NOMO-1 treated with dmso at 0.1 percent for 144 hours (cell line): ENCODE measurements at regions not wholly inside any gene's neighbourhood (a gene's known extent, or its start where the extent isn't known, plus 50 kb on each side); places are given as distances from the start of the nearest gene placed in this dataset.

Experiments
- DNase-seq: peaks from one replicate; lab custom pipeline; 2025; ENCODE audit not compliant: unreplicated experiment; lab: John Stamatoyannopoulos, UW

DNA sequence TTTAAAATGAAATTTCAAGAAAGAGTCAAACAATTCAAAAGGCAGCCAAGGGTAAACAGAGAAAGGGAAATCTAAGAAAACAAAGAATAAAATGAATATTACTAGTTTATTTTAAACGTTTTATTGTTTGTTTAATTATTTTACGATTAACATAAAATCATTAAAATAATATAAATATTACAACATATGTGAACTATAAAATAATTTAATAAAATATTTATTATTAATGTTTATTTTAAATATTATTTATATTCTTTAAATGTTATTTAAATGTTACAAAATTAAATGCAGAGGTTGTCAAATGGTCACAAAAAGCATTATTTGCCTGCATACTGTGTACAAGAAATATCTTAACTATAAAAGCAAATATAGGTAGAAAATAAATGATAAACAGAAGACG lies 786.7 kb upstream of the GHITM start:
- no peak for DNase-seq

DNA sequence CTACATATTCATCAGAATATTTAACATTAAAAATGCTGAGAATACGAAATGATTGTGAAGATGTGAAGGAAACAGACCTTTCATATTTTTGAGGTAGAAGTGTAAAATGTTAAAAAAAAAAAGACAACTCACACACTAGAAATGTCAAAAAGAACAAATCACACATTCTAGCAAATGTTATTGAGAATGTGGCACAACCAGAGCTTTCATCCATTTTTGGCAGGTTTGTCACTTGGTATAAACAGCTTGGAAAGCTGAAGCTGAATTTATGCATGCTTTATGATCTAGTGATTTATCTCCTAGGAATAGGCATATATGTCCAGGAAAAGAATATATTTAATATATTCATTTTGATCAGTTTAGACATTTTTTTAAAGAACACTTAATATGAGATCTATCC lies 784.9 kb upstream of the GHITM start:
- no peak for DNase-seq

DNA sequence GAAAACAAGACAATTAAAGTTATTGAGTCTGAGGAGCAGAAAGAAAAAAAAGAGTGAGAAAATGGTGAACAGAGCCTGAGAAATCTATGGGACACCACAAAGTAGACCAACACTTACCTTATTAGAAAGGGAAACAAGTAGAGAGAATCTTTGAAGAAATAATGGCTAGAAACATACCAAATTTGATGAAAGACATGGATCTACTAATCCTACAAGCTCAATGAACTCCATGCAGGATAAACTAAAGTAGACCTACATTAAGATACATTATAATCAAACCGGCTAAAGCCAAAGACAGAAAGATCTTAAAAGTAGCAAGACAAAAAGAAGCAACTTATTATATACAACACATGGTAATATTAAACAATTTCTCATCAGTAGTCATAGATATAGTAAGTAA lies 782.3 kb upstream of the GHITM start:
- no peak for DNase-seq

DNA sequence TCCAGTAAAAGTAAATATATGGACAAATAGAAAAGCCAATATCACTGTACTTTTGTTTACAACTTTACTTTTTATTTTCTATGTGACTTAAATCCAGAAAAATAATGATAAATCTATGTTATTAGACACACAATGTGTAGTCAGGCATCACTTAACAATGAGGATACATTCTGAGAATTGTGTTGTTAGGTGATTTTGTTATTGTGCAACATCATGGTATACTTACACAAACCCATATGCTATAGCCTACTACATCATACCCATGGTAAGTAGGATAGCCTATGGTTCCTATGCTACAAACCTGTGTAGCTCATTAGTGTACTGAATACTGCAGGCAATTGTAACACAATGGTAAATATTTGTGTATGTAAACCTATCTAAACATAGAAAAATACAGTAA lies 781.7 kb upstream of the GHITM start:
- no peak for DNase-seq

DNA sequence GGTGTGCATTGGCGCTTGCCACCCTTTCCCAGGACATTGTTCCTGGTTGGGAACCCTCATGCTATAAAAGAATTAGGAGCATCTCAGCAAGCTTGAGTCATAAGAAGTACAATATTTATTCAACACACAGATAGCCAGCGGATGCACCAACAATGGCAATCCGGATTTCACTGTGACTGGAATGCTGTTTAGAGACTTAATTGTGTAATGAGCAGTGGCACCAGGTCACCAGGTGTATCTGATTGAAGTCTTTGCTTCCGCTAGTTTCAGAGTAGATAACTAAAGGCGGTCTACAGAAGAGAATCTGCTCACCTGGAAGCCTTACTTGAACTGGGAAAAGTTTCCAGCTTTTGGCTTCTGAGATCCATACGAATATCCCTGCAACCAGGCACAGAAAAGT lies 772.3 kb upstream of the GHITM start:
- DNase-seq: no peak

DNA sequence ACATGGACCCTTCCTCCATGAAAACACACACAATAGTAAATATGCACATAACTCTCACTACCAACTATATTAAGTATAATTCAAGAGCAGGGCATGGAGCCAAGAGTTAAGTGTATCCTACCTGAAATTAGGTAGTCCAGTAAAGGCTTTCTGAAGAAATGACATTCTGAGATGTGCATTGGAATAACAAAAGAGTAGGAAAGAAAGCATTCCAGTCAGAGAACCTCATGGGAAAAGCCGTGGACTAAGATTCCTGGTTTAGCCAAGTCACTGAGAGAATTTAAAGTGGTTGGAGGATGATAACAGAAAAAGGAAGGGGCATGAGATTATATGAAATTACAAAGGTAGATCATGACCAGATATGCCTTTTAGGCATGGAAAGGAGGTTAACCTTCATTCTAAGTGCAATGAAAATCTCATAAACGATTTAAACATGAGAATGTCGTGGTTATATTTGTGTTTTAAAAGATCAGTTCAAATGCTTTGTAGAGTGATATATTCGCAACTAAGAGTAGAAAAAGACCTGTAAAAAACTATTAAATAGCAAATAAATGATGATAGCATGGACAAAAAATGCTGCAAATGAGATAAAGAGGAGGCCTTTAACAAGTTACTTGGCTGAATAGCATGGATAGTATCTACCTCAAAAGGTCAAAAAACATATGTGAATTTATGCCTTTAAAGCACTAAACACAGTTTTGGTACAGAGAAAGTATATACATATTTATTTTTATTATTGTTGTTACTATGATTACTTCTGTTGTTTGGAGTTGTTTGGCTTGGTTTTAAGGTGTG lies 767.4 kb upstream of the GHITM start:
- DNase-seq: no peak

DNA sequence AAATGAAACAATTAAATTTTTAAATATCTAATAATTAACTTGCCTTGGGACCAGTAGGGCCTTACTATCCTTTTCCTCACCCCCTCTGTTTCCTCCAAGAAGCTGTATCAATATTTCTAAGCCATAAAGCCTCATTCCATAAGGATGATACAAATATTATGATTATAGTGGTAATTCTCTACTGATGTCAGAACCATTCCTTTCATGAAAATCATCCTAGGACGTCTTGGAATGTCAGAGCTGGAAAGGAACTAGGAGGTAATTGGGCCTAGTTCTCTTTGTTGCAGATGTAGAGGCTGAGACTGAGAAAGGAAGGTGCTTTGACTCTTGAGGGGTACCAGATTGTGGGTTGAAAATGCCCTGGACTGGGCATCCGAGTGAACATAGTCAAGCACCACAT lies 766.7 kb upstream of the GHITM start:
- DNase-seq: no peak

DNA sequence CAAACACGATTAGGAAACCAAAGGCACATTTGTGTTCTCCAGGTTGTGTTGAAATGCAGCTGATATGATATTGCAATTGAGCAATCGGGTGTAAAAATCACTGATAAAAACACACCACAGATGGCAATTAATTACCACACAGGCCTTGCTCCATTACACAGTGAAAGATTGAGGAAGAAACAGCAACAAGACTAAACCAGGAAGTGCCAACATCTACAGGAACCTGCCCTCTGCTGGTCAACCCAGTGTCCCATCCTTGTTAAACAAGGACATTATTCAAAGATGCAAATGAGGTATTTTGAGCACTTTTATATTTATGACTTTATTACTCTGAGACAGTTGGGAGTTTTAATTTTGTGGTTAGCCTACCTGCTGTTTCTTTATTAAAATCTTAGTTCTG lies 765.6 kb upstream of the GHITM start:
- DNase-seq: peak; percentile 49

DNA sequence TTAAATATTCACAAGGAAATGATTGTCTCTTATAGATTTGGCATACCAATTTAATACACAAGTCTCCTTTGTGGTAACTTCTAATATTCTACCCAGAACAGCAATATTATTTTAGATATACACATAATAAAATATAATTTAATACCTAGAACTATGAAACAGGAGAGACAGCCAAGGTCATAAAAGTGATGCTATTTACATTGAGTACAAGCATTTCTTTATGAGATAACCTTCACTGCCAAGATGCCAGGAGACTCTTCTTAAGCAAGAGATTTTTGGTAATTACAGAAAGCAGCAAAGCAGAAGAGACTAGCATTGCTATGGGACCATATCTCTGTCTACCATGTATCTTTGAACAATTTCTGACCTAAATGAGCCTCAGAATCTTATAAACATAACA lies 764.6 kb upstream of the GHITM start:
- DNase-seq: no peak

DNA sequence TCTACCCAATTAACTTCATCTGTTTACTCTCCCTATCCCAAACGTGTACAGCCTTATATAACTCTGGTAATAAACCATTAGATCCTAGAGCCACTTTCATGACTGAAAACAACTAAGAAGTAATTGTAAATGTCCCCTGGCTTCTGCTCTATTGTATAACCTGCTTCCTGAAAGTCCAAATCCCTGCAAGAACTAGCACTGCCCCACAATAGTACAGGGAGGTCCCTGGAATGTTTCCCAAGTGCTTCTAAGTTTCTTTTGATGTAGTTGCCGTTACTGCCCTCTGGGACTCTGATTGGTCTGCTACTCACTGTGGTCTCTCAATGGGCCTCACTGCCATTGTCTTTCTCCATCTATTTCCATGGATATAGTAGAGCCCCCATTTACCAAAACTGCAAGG lies 764.0 kb upstream of the GHITM start:
- no peak for DNase-seq

DNA sequence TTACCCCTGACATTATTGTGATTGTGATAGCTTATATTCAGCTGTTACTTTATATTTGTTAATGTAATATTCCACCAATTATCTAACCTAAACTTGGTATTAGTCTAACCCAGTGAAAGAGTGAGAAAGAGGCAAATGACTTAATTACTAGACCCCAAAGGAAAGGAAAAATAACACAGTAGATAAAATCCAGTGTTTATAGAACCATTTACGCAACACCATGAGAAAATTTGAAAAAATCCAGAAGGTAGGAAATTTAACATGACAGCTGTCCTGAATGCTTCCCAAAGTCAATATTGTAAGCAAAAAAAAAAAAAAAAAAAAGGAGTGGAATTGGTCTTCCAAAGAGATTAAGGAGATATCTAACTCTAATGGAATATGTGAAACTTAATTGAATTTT lies 741.5 kb upstream of the GHITM start:
- DNase-seq: no peak

DNA sequence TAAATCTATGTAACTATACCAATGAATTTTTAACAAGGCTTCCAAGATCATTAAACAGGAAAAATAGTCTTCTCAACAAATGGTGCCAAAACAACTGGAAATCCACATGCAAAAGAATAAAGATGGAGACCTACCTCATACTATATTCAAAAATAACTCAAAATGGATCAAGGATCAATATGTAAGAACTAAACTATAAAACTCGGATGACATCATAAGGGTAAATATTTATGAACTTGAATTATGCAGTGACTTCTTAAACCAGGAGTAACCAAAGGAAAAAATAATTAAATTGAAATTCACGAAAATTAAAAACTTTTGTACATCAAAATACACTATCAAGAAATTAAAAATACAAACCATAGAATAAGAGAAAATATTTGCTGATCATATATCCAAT lies 728.7 kb upstream of the GHITM start:
- no peak for DNase-seq

DNA sequence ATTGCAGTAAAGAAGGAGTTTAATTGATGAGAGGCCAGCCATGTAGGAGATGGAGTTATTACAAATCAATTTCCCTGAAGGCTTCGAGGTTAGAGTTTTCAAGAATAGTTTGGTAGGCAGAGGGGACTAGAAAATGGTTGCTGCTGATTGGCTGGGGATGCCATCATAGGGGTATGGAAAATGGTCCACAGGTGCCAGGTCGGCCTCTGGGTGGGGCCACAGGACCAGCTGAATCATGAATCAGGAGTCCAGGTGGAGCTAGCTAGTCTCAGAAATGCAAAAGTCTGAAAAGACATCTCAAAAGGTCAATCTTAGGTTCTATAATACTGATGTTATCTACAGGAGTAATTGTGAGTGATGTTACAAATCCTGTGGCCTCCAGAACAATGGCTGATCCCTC lies 714.0 kb upstream of the GHITM start:
- no peak for DNase-seq

DNA sequence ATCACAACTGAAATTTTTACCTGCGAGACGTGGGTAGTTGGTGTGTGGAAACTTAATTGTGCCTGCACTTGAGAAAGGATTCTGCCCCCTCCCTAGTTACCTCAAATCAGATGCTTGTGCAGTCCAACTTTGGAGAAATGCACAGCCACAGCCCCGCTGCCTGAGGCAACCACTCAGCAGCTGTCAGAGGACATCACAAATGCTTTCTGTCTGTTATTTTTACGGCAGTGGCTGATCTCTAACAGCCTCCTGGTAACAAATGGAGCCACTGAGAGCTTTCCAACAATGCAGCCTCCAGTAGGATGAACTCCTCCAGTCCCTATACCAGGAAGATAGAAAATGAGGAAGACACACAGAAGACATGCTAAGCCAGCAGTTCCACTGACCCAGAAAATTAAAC lies 712.2 kb upstream of the GHITM start:
- DNase-seq: no peak

DNA sequence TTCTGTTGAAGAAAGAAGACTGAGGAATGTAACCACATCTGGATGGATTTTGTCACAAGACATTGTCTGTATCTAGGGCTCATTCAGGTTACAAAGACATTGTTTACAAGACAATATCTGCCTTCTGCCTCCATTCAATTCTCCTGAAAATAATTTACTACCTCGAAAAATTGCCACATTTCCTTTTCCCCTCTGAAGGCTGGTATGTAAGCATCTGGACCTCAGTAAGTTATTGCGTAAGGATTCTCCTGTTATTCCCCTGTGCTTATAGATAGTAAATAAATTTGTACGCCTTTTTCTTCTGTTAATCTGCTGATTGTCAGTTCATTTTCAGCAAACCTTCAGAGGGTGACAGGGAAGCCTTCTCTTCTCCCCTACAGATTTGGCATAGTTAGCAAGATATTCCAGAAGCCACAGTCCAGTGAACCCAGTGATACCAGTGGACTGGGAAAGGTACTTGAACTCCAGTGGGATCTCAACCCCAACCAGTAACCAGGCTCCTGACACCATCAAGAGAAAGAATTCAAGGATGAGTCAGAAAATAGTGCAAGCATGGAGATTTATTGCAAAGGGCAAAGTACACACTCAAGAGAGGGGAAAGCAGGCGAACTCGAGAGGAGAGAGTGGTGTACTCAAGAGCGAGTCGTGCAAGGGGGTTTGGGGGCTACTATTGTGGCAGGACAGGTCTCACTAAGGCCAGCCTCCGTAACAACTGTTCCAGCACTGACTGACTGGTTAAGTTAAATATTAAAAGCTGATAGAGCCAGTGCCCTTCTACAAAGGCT lies 706.9 kb upstream of the GHITM start:
- DNase-seq: peak; percentile 6

DNA sequence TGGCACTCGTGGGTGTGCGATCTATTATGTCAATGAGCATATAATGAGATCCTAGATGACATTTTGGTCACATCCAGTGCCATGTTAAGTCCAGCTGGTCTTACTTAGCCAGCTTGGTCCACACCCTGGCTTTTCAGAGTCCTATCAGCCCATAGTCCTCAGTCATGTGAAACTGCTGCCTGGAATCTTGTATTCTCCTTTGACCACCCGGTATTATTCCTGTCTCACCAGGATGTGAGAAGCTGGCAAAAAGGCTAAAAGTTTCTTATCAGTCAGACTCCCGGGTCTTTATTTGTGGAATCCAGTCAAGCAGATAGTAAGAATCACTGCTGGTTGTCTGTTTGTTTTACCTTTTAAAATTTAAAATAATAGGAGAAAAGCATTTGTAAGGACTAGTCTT lies 705.6 kb upstream of the GHITM start:
- no peak for DNase-seq

DNA sequence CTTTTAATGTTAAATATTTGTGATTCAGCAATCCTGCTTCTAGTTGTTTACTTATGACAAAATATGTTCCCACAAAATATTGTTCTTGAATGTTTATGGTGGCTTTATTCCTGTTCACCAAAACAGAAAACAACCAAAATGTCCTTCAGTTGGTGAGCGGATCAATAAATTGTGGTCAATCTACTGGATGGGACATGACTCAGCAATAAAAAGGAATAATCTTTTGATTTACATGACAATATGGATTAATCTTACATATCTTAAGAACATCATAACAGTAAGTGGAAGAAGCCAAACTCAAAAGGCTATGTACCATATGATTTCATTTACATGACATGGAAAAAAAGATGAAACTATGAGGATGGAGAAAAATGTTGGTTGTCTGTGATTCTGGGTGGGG lies 691.3 kb upstream of the GHITM start:
- DNase-seq: no peak

DNA sequence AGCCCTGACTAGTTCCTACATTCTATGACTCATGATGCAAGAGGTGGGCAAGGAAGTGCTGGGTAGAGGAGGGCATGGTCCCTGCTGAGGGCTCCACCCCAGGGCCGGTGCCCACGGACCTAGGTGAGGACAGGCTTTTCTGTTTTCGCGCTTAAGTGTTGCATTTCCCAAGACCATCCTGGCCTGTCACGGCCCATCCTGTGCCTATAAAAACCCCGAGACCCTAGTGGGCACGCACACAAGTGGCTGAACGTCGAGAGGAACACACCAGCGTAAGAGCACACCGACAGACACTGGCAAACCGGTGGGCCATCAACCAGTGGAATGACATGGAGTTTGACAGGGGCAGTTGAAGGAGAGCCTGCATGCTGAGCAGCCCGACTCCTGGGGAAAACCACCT lies 680.7 kb upstream of the GHITM start:
- no peak for DNase-seq

DNA sequence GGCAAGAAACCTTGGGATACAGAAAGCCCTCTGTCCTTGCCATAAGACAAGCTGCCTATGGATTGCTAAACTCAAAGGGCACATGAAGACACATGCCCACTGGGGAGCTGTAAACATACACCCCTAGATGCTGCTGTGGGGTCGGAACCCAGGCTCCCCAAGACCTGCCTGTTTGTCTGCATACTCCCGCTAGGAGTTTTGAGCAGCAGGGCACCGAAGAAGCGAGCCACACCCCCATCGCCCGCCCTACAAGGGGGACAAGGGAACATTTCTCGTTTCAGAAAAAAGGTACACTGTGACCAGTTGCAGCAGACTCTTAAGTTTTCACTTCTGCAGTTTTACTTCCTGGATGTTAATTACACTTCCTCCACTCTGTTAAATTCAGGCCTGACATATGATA lies 680.2 kb upstream of the GHITM start:
- peak; percentile 9 for DNase-seq

DNA sequence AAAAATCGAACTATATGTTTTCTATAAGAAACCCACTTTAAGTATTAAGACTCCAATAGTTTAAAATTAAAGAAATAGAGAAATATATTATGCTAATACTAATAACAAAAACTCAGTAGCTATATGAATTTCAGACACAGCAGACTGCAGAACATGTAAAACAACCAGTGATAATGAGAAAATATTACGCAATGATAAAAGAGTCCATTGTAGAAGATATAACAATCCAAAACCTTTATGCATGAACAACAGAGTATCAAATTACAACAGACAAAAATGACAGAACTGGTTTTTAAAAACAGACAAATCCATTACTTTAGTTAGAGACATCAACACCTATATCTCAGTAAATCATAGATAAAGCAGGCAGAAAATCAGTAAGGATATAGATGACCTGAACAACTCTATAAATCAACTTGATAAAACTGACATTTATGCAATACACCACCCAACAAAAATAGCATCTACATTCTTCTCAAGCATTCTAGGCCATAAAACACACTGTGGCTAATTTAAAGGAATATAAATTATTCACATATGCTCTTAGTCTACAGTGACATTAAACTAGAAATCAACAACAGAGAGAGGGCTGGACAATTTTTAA lies 669.5 kb upstream of the GHITM start:
- no peak for DNase-seq

DNA sequence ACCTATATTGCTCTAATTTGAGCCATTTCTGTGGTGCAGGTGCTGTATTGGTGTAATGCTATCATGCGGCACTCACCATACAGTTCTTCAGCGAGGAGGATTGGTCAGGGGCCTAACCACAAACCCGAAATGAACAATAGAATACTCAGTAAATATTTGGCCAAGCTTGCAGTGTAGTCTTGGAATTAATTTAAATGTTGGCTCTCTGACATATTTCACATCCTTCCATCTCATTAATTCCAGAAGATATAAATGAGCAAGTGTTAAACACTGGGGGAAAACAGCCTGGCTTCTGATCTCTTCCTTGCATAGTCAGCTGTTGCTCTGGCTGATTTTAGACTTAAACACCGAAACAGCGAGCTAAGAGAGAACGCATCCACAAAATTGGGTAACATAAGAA lies 663.1 kb upstream of the GHITM start:
- DNase-seq: no peak

DNA sequence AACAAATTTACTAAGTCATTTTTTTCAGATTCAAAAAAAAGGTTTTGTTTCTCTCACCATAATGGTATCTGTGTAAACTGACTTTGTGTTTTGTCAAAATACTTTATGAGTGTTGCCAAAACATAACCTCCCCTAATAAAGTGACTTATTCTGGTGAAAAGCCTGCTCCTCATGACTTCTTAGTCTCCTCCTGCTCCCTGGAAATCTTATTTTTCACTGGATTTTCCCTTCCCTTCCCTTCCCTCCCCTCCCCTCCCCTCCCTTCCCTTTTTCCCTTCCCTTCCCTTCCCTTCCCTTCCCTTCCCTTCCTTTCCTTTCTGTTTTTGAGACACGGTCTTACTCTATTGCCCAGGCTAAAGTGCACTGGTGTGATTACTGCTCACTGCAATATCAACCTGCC lies 650.1 kb upstream of the GHITM start:
- DNase-seq: no peak
